ENCODE measurements at regions not wholly inside any gene's neighbourhood (a gene's known extent, or its start where the extent isn't known, plus 50 kb on each side); places are given as distances from the start of the nearest gene placed in this dataset.
A peak's percentile ranks its signal among the peaks of the same experiment; 100 is the strongest.
"Not testable (repeated sequence)": the region's sequence is repeated elsewhere in the genome, so short reads cannot be mapped to it uniquely, and the experiment has no call there.

DNA sequence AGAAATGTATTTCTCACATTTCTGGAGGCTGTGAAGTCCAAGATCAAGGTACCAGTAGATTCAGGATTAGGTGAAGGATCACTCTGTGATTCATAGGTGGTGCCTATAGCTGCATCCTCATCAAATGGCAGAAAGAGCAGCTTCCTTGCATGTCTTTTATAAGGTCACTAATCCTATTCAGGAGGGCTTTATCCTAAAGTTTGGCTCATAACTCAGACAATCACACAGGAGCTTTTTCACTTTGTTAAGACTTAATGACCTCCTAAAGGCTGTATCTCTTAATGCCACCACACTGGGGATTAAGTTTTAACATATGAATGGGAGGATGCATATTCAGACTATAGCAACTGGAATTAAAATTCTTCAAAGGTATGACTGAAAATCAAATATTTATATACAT, 861.1 kb downstream of the DACH1 start:
- DNase-seq = no peak
- Histone ChIP-seq H3K4me3 (ENCODE audit: insufficient read depth, low read depth, low read length) (no peak overlapping the region), H3K27me3 (ENCODE audit: control insufficient read depth, insufficient read depth, low read length) (no peaks in the 10 kb centered on the region; the same call in 1 of the 2 replicates), H3K36me3 (replicated peaks; ENCODE audit: control insufficient read depth, insufficient read depth, low read length) (no peaks in the 10 kb centered on the region)

DNA sequence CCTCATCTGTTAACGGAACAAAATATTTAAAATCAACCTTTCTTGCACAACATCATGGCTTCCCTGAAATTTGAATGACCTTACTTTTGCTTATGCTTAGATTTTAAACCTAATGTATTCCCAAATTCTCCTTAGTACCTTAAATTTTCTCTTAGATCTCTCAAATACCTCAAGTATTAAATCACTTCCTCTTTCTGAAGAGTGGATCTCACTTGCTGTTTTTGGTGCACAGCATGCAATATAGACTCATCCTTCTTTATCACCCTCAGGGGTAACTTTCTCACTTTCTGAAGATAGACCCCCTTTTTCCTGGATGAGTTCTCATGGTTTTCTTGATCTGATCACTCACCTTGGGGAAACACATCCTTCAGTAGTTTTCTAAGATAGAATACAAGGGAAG, 871.7 kb downstream of the DACH1 start:
- Histone ChIP-seq H3K4me3 (ENCODE audit: insufficient read depth, low read depth, low read length) (no peak overlapping the region), H3K36me3 (replicated peaks; ENCODE audit: control insufficient read depth, insufficient read depth, low read length) (no peaks in the 10 kb centered on the region), H3K27me3 (ENCODE audit: control insufficient read depth, insufficient read depth, low read length) (no peaks in the 10 kb centered on the region)
- DNase-seq = no peak

DNA sequence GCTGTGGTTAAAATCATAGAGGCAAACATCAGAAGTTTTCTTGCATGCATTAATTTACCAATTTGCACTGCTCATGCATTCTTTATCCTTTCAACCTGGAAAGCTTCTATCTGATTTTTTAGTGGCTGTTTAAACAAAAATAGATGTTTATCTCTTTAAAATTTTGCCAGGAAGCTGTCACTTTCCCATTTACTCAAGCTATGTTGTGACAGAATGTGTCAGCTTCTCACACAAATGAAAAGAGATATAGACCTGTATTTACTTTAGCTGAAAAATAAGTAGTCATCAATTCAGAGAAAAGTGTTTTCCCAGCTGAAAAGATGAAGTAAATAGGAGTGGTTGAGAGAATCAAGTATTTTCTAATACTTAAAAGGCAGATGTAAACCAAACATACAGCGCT, 872.8 kb downstream of the DACH1 start:
- DNase-seq = no peak
- no peaks in the 10 kb centered on the region for H3K27me3 ChIP-seq (ENCODE audit: control insufficient read depth, insufficient read depth, low read length)
- H3K4me3 ChIP-seq (ENCODE audit: insufficient read depth, low read depth, low read length) = no peak overlapping the region
- H3K36me3 ChIP-seq (replicated peaks; ENCODE audit: control insufficient read depth, insufficient read depth, low read length) = no peaks in the 10 kb centered on the region

DNA sequence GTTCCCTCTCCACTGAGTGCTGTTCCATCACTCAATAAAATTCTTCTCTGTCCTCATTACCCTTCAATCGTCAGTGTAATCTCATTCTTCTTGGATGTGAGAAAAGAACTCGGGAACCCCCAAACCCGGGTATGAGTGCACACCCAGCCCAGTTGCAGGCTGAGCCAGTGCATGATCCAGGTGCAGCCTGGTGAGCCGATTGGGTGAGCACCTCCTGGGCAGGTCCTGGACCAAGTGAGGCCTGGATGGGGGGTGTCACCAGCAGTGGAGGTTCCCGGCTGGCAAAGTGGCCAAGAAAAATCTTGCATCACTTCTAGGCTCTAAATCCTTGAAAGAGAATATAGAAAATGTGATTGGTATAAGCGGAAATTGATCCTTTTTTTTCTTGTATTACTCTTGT, 878.8 kb upstream of the KLHL1 start:
- H3K27me3 ChIP-seq (ENCODE audit: control insufficient read depth, insufficient read depth, low read length) = no peaks in the 10 kb centered on the region
- no peak overlapping the region for H3K4me3 ChIP-seq (ENCODE audit: insufficient read depth, low read depth, low read length)
- DNase-seq = no peak
- no peaks in the 10 kb centered on the region for H3K36me3 ChIP-seq (replicated peaks; ENCODE audit: control insufficient read depth, insufficient read depth, low read length)

DNA sequence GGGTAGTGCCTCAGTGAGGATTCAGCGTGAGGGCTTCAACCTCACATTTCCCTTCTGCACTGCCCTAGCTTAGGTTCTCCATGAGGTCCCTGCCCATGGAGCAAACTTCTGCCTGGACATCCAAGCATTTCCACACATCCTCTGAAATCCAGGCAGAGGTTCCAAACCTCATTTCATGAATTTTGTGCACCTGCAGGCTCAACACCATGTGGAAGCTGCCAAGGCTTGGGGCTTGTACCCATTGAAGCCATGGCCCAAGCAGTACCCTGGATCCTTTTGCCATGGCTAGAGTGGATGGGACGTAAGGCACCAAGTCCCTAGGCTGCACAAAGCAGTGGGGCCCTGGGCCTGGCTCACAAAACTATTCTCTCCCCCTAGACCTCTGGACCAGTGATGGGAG, 877.1 kb upstream of the KLHL1 start:
- no peaks in the 10 kb centered on the region for H3K36me3 ChIP-seq (replicated peaks; ENCODE audit: control insufficient read depth, insufficient read depth, low read length)
- no peak overlapping the region for H3K4me3 ChIP-seq (ENCODE audit: insufficient read depth, low read depth, low read length)
- H3K27me3 ChIP-seq (ENCODE audit: control insufficient read depth, insufficient read depth, low read length) = no peaks in the 10 kb centered on the region
- no peak for DNase-seq

DNA sequence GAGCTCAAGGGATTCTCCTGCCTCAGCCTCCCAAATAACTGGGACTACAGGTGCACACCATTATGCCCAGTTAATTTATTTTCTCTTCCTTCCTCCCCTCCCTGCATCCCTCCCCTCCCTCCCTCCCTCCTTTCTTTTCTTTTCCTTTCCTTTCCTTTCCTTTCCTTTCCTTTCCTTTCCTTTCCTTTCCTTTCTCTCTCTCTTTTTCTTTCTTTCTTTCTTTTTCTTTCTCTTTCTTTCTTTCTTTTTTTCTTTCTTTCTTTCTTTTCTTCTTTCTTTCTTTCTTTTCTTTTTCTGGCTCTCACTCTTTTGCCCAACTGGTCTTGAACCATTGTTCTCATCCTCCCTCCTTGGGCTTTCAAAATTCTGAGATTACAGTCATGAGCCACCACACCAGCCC, 873.0 kb upstream of the KLHL1 start:
- not testable (repeated sequence) for H3K36me3 ChIP-seq (replicated peaks; ENCODE audit: control insufficient read depth, insufficient read depth, low read length); DNase-seq; H3K4me3 ChIP-seq (ENCODE audit: insufficient read depth, low read depth, low read length)

DNA sequence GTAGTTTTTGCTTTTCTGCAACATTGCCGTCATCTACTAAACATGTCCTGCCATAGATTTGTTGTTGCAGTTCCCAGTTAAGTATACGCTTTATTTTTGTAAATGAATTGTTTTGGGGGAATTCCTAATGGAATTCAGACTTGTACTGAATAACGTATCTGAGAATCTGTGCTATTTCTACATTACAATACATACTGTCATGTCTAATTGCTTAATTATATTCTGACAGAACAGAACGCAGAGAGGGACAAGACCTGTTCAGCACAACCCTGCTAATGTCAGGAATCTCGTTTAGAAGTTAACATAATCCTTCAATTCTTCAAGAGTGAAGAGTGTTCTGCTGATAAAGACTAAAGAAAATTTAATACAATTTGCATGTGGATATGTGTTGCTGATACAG, 861.1 kb upstream of the KLHL1 start:
- DNase-seq = no peak
- no peaks in the 10 kb centered on the region for H3K27me3 ChIP-seq (ENCODE audit: control insufficient read depth, insufficient read depth, low read length)
- no peak overlapping the region for H3K4me3 ChIP-seq (ENCODE audit: insufficient read depth, low read depth, low read length)
- H3K36me3 ChIP-seq (replicated peaks; ENCODE audit: control insufficient read depth, insufficient read depth, low read length) = no peaks in the 10 kb centered on the region

More for the DNA sequence above, 873.0 kb upstream of the KLHL1 start:
- not testable (repeated sequence) for H3K27me3 ChIP-seq (ENCODE audit: control insufficient read depth, insufficient read depth, low read length)

DNA sequence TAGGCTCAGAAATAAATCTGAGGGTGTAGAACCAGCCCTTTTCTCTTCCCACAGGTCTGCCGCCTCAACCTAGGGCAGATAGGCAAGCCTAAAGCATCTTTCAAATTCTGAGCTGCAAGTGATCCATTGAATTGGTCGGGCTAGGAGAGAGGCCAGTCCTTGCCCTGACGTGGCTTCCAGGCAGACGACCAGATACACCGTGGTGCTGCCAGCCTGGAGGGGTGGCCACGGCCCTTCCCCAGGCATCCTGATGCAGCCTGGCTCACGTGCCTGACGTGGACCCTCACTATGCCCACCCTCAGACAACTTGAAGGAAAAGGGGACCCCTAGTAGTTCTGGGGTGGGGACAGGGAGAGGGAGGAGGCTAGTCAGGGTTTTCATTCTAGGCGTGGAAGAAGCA, 859.3 kb upstream of the KLHL1 start:
- H3K27me3 ChIP-seq (ENCODE audit: control insufficient read depth, insufficient read depth, low read length) = no peaks in the 10 kb centered on the region
- DNase-seq = no peak
- H3K36me3 ChIP-seq (replicated peaks; ENCODE audit: control insufficient read depth, insufficient read depth, low read length) = no peaks in the 10 kb centered on the region
- H3K4me3 ChIP-seq (ENCODE audit: insufficient read depth, low read depth, low read length) = no peak overlapping the region

DNA sequence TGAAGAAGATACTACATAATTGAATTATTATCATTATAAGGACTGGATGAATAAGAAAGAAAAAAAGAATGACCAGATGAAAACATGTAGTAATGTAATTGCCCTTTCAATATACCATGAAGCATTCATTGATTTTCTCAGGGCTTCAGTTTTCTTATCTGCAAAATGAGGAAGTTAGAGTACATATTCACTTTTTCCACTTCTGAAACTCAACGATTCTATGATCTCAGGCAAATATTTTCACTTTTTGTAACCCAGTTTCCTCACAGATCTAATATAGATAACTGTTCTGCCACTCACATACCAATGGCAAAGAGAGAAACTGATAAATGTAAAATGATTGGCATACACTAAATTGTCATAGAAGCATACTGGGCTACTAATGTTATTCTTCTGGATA, 856.6 kb upstream of the KLHL1 start:
- no peak for DNase-seq
- Histone ChIP-seq H3K4me3 (ENCODE audit: insufficient read depth, low read depth, low read length) (no peak overlapping the region), H3K36me3 (replicated peaks; ENCODE audit: control insufficient read depth, insufficient read depth, low read length) (no peaks in the 10 kb centered on the region), H3K27me3 (ENCODE audit: control insufficient read depth, insufficient read depth, low read length) (no peaks in the 10 kb centered on the region)

DNA sequence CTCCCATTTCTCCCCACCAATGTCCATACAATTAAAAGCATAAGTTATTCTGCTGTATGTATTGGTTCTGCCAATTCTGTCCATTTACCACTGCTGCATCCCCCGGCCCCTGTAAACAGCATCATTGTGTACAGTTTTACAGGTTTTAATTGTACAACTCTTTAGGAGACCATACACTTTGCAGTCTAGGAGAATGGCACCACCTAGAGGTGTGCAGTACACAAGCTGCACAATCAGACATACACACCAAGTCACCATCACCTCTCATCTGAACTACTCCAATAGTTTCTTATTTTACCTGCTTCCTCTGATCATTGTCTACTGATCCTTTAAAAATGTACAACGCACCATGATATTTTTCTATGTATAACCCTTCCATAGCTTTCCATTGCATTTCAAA, 855.9 kb upstream of the KLHL1 start:
- Histone ChIP-seq H3K4me3 (ENCODE audit: insufficient read depth, low read depth, low read length) (no peak overlapping the region), H3K36me3 (replicated peaks; ENCODE audit: control insufficient read depth, insufficient read depth, low read length) (no peaks in the 10 kb centered on the region), H3K27me3 (ENCODE audit: control insufficient read depth, insufficient read depth, low read length) (no peaks in the 10 kb centered on the region)
- peak; percentile 3 for DNase-seq

DNA sequence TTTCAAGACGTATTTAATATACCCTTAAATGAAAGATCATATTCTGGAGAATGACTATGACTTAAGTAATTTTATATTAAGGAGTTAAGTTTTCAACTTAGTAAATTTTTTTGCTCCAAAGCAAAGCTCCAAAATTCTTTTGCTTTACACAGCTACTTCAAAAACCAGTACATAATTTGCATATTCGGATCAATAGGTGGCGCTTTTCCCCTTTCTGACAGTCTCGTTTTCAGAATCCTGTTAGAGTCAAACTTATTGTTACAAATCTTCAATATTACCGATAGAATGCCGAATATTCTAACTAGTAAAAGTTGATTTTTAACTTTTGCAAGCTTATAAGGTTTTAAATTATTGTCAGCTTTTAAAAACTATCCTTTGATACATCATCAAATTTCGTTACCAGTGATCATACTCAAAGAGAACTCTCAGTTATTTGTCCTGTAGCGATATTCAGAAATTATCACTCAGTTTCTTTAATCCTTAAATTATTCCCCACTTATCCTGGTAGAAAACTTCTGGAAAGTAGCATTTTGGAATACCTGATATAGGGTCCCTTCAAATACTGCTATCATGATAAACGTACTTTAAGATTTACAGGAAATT, 852.7 kb upstream of the KLHL1 start:
- Histone ChIP-seq H3K4me3 (ENCODE audit: insufficient read depth, low read depth, low read length) (no peak overlapping the region), H3K27me3 (ENCODE audit: control insufficient read depth, insufficient read depth, low read length) (no peaks in the 10 kb centered on the region), H3K36me3 (replicated peaks; ENCODE audit: control insufficient read depth, insufficient read depth, low read length) (no peaks in the 10 kb centered on the region)
- DNase-seq = no peak

DNA sequence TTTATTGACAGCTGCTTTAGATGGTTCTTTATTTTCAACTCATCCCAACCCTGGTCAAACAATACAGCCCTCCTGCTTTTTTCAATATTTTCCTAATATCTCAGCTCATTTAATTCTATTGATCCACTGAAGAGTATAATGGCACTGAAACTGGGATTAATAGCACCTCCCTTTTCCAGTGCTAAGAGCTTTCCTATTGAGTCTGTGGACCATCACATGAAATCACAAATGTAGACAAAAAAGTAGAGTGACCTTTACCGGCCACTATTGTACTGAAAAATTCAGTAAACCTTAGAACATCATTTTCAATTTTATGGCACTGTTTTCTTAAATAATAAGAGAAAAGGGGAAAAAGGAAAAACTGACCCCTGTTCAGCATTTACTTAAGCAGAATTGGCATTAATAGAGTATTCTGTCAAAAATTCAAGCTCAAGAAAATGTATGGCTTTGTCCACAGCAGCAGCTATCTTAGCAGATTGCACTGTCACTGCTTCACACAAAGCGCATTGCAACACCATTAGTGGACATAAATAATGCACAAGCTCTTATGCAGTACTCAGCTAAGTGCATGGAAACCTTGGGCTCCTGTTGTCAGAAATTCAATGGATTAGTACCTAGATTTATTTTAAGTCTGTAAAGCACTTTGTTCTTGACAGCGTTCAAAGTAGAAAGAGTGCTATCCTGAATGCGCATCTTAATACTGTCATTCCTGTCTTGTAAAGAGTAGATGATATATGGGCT, 851.0 kb upstream of the KLHL1 start:
- Histone ChIP-seq H3K4me3 (ENCODE audit: insufficient read depth, low read depth, low read length) (no peak overlapping the region), H3K36me3 (replicated peaks; ENCODE audit: control insufficient read depth, insufficient read depth, low read length) (no peaks in the 10 kb centered on the region), H3K27me3 (ENCODE audit: control insufficient read depth, insufficient read depth, low read length) (no peaks in the 10 kb centered on the region)
- DNase-seq = no peak

DNA sequence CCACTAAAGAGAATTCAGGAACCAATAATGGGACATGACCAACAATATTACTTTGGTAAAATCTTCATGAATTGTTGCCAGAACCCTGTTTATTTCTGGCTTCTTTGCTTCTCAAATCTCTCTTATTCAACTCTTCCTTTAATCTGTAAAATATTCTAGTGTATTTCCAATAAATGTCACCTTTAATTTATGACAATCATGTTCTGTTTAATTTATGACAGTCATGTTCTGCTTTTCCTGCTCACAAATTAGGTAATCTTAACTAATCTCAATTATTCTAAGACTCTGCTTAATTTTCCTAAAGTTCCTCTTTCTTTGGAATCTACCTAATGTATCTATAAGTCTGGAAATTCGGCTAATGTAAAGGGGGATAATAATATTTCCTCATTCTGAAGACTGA, 847.6 kb upstream of the KLHL1 start:
- Histone ChIP-seq H3K36me3 (replicated peaks; ENCODE audit: control insufficient read depth, insufficient read depth, low read length) (no peaks in the 10 kb centered on the region), H3K4me3 (ENCODE audit: insufficient read depth, low read depth, low read length) (no peak overlapping the region), H3K27me3 (ENCODE audit: control insufficient read depth, insufficient read depth, low read length) (no peaks in the 10 kb centered on the region)
- DNase-seq = no peak

DNA sequence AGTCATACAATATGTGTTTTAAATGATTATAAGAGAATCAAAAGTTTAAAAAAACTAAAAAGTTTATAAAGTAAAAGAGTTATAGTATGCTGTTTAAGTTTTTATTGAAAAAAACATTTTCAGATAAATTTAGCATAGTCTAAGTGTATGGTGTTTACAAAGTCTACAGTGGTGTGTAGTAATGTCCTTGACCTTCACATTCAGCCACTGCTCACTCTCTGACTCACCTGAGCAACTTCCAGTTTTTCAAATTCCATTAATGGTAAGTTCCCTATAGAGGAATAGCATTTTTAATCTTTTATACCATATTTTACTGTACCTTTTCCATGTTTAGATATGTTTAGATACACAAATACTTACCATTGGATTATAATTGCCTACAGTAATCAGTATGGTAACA, 842.4 kb upstream of the KLHL1 start:
- Histone ChIP-seq H3K4me3 (ENCODE audit: insufficient read depth, low read depth, low read length) (no peak overlapping the region), H3K36me3 (replicated peaks; ENCODE audit: control insufficient read depth, insufficient read depth, low read length) (no peaks in the 10 kb centered on the region)
- DNase-seq = no peak

DNA sequence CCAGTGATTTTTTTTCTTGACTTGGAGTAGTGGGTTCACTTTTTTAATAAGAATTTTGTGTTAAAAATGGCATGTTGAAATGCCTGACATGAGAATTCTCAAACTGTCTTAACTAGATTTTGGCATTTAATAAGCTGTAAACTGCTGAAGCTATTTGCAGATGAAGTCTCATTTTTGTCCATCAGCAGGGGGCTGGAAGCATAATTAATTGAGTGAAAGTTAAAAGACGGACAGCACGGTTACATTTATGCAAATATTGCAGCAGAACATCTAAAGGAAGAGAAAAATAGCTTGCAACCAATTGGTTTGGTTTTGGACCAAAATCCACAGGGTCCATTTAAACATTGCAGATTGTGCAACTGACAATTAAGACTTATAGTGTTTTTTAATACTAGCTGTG, 837.3 kb upstream of the KLHL1 start:
- H3K36me3 ChIP-seq (replicated peaks; ENCODE audit: control insufficient read depth, insufficient read depth, low read length) = no peaks in the 10 kb centered on the region
- no peak for DNase-seq
- no peaks in the 10 kb centered on the region for H3K27me3 ChIP-seq (ENCODE audit: control insufficient read depth, insufficient read depth, low read length)
- H3K4me3 ChIP-seq (ENCODE audit: insufficient read depth, low read depth, low read length) = no peak overlapping the region

More for the DNA sequence above, 842.4 kb upstream of the KLHL1 start:
- H3K27me3 ChIP-seq (ENCODE audit: control insufficient read depth, insufficient read depth, low read length) = no peaks in the 10 kb centered on the region

DNA sequence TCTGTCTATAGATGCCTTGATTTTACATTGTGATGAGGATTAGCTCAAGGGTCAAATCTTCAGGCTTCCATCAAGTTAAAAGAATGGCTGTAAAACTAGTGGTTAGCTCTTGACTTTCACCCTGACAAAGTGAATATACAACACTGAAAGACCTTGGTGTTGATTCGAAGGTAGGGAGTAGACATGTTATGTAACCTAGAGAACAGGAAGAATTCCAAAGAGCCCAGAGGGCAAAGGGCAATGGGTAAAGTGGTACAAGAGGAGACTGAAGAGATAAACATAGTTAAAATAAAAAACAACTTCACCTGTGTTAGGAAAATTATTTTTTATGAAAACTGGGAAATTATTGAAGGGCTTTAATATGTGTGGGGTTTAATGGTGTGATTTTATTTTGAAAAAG, 833.2 kb upstream of the KLHL1 start:
- no peak for DNase-seq
- no peaks in the 10 kb centered on the region for H3K27me3 ChIP-seq (ENCODE audit: control insufficient read depth, insufficient read depth, low read length)
- no peak overlapping the region for H3K4me3 ChIP-seq (ENCODE audit: insufficient read depth, low read depth, low read length)
- no peaks in the 10 kb centered on the region for H3K36me3 ChIP-seq (replicated peaks; ENCODE audit: control insufficient read depth, insufficient read depth, low read length)

All from H7 (cell line).